Muscle layer of duodenum (tissue), 2 donors: ENCODE measurements at regions not wholly inside any gene's neighbourhood (a gene's known extent, or its start where the extent isn't known, plus 50 kb on each side); places are given as distances from the start of the nearest gene placed in this dataset.

Experiments used
- H3K27ac ChIP-seq: one replicate; pipeline ENCODE4 v1.7.0; 2013; ENCODE audit warnings: mild to moderate bottlenecking, low read length
- H3K27me3 ChIP-seq: one replicate; pipeline ENCODE4 v1.7.0; 2013; ENCODE audit warnings: low read depth, mild to moderate bottlenecking, control low read depth, low read length
- H3K36me3 ChIP-seq, 2 donors: one replicate each; pipeline ENCODE4 v1.7.0; 2013; ENCODE audit warnings: low read length in 2 of 2, control low read depth in 1 of 2, mild to moderate bottlenecking in 1 of 2; ENCODE audit not compliant: insufficient read depth in 2 of 2, control insufficient read depth in 1 of 2
- H3K4me1 ChIP-seq, 2 donors: one replicate each; pipeline ENCODE4 v1.7.0; 2013; ENCODE audit warnings: low read length in 2 of 2, mild to moderate bottlenecking in 2 of 2, control low read depth in 1 of 2, moderate library complexity in 1 of 2; ENCODE audit not compliant: insufficient read depth in 2 of 2, control insufficient read depth in 1 of 2
- H3K4me3 ChIP-seq, 2 donors: one replicate each; pipeline ENCODE4 v1.7.0; 2013; ENCODE audit warnings: low read length in 2 of 2, low read depth in 1 of 2, mild to moderate bottlenecking in 1 of 2
- H3K9me3 ChIP-seq, 2 donors: one replicate each; pipeline ENCODE4 v1.7.0; 2013; ENCODE audit warnings: low read length in 2 of 2, control low read depth in 1 of 2, mild to moderate bottlenecking in 1 of 2; ENCODE audit not compliant: control insufficient read depth in 1 of 2
- donor health status: healthy.

GRCh38 chr1:58333511-58333910 is 213.0 kb downstream of the OMA1 start:
- H3K27ac ChIP-seq: no peak overlapping the region
- H3K4me3 ChIP-seq: no peak overlapping the region
- no peaks in the 10 kb centered on the region for H3K9me3 ChIP-seq
- no peaks in the 10 kb centered on the region for H3K27me3 ChIP-seq
- no peaks in the 10 kb centered on the region for H3K36me3 ChIP-seq
- no peaks in the 10 kb centered on the region for H3K4me1 ChIP-seq

- Histone ChIP-seq H3K27me3 (no peaks in the 10 kb centered on the region), H3K9me3 (no peaks in the 10 kb centered on the region), H3K4me1 (no peaks in the 10 kb centered on the region), H3K27ac (no peak overlapping the region), H3K4me3 (no peak overlapping the region), H3K36me3 (no peaks in the 10 kb centered on the region)
Measured at GRCh38 chr1:58331156-58331555, 215.4 kb downstream of the OMA1 start.

- Histone ChIP-seq H3K4me1 (no peaks in the 10 kb centered on the region), H3K27me3 (no peaks in the 10 kb centered on the region), H3K36me3 (no peaks in the 10 kb centered on the region), H3K4me3 (no peak overlapping the region), H3K9me3 (peaks cover 0 to 8% of the 10 kb centered on the region in 2 donors), H3K27ac (no peak overlapping the region)
Measured at GRCh38 chr1:58325866-58326265, 220.7 kb downstream of the OMA1 start.

- H3K9me3 ChIP-seq: peaks cover 0 to 8% of the 10 kb centered on the region in 2 donors
- no peak overlapping the region for H3K27ac ChIP-seq
- H3K4me1 ChIP-seq: no peaks in the 10 kb centered on the region
- no peaks in the 10 kb centered on the region for H3K27me3 ChIP-seq
- no peak overlapping the region for H3K4me3 ChIP-seq
- no peaks in the 10 kb centered on the region for H3K36me3 ChIP-seq
Measured at GRCh38 chr1:58324558-58324957, 222.0 kb downstream of the OMA1 start.

- Histone ChIP-seq H3K4me3 (no peak overlapping the region), H3K36me3 (no peaks in the 10 kb centered on the region), H3K4me1 (no peaks in the 10 kb centered on the region), H3K27ac (no peak overlapping the region), H3K9me3 (peaks cover 0 to 8% of the 10 kb centered on the region in 2 donors), H3K27me3 (no peaks in the 10 kb centered on the region)
Measured at GRCh38 chr1:58318157-58319005, 228.1 kb downstream of the OMA1 start.

GRCh38 chr1:58317694-58318093 is 228.8 kb downstream of the OMA1 start:
- no peak overlapping the region for H3K27ac ChIP-seq

GRCh38 chr1:58317086-58317485 is 229.4 kb downstream of the OMA1 start:
- Histone ChIP-seq H3K36me3 (no peaks in the 10 kb centered on the region), H3K27me3 (no peaks in the 10 kb centered on the region), H3K4me1 (no peaks in the 10 kb centered on the region), H3K9me3 (peaks cover 0 to 8% of the 10 kb centered on the region in 2 donors), H3K4me3 (no peak overlapping the region), H3K27ac (no peak overlapping the region)

More at GRCh38 chr1:58317694-58318093, 228.8 kb downstream of the OMA1 start:
- no peaks in the 10 kb centered on the region for H3K36me3 ChIP-seq
- no peaks in the 10 kb centered on the region for H3K4me1 ChIP-seq
- H3K27me3 ChIP-seq: no peaks in the 10 kb centered on the region
- peaks cover 0 to 8% of the 10 kb centered on the region in 2 donors for H3K9me3 ChIP-seq
- no peak overlapping the region for H3K4me3 ChIP-seq

- H3K4me1 ChIP-seq: no peaks in the 10 kb centered on the region
- no peaks in the 10 kb centered on the region for H3K27me3 ChIP-seq
- H3K4me3 ChIP-seq: no peak overlapping the region
- H3K9me3 ChIP-seq: peaks cover 0 to 3% of the 10 kb centered on the region in 2 donors
- no peaks in the 10 kb centered on the region for H3K36me3 ChIP-seq
- H3K27ac ChIP-seq: no peak overlapping the region
Measured at GRCh38 chr1:58316141-58316540, 230.4 kb downstream of the OMA1 start.

GRCh38 chr1:58312971-58313563 is 233.5 kb downstream of the OMA1 start:
- H3K27me3 ChIP-seq: no peaks in the 10 kb centered on the region
- H3K9me3 ChIP-seq: no peaks in the 10 kb centered on the region
- H3K27ac ChIP-seq: no peak overlapping the region
- no peaks in the 10 kb centered on the region for H3K4me1 ChIP-seq
- no peak overlapping the region for H3K4me3 ChIP-seq
- no peaks in the 10 kb centered on the region for H3K36me3 ChIP-seq

GRCh38 chr1:58312461-58312860 is 234.1 kb downstream of the OMA1 start:
- H3K36me3 ChIP-seq: no peaks in the 10 kb centered on the region
- no peak overlapping the region for H3K4me3 ChIP-seq
- no peak overlapping the region for H3K27ac ChIP-seq
- no peaks in the 10 kb centered on the region for H3K9me3 ChIP-seq
- H3K27me3 ChIP-seq: no peaks in the 10 kb centered on the region
- H3K4me1 ChIP-seq: no peaks in the 10 kb centered on the region

- H3K27ac ChIP-seq: no peak overlapping the region
- H3K4me1 ChIP-seq: no peaks in the 10 kb centered on the region
- no peak overlapping the region for H3K4me3 ChIP-seq
- no peaks in the 10 kb centered on the region for H3K9me3 ChIP-seq
- no peaks in the 10 kb centered on the region for H3K36me3 ChIP-seq
- H3K27me3 ChIP-seq: no peaks in the 10 kb centered on the region
Measured at GRCh38 chr1:58310881-58311280, 235.6 kb downstream of the OMA1 start.
